ENCODE measurements at regions not wholly inside any gene's neighbourhood (a gene's known extent, or its start where the extent isn't known, plus 50 kb on each side); places are given as distances from the start of the nearest gene placed in this dataset.

GRCh38 chr9:23326597-23326996 is 499.4 kb downstream of the ELAVL2 start:
- Histone ChIP-seq H3K9me3 (ENCODE audit: control insufficient read depth, low read depth, low read length) (no peaks in the 10 kb centered on the region), H3K27ac (ENCODE audit: control insufficient read depth, insufficient read depth, low read length) (no peak overlapping the region), H3K27me3 (ENCODE audit: control insufficient read depth, extremely low read depth, insufficient read depth, low read length) (no peaks in the 10 kb centered on the region), H3K36me3 (ENCODE audit: control insufficient read depth in 2 of 2, extremely low read depth in 1 of 2, insufficient read depth in 2 of 2, low read length in 2 of 2) (no peaks in the 10 kb centered on the region), H3K79me2 (ENCODE audit: control insufficient read depth, insufficient read depth, low read length) (no peaks in the 10 kb centered on the region), H3K4me2 (ENCODE audit: control insufficient read depth, extremely low read depth, insufficient read depth, low read depth, low read length) (no peak overlapping the region), H3K9me1 (ENCODE audit: control insufficient read depth, extremely low read depth, insufficient read depth, low read length) (no peaks in the 10 kb centered on the region), H3K4me3 (ENCODE audit: control insufficient read depth in 2 of 3, extremely low read depth in 1 of 3, insufficient read depth in 2 of 3, low read depth in 1 of 3, low read length in 3 of 3) (no peak overlapping the region), H3K4me1 (ENCODE audit: control insufficient read depth, extremely low read depth, insufficient read depth, low read length) (no peaks in the 10 kb centered on the region), H4K20me1 (ENCODE audit: control insufficient read depth, extremely low read depth, insufficient read depth, low read length) (no peaks in the 10 kb centered on the region), H3K9ac (ENCODE audit: control insufficient read depth, extremely low read depth, insufficient read depth, low read length) (no peak overlapping the region), H2AFZ (ENCODE audit: control insufficient read depth, low read length) (no peak overlapping the region)
- DNase-seq (ENCODE audit: low read depth, low spot score): no peak
- dilution Hi-C loops (cut with MboI; ENCODE audit: extremely low pct_ligation_motif_present, low sequenced_read_pairs): no loop called here
- no peak for FAIRE-seq
- no peak for TF ChIP-seq CTCF (optimal IDR thresholded peaks at IDR 0.05 in 1 of 3, IDR thresholded peaks at IDR 0.05 in 1 of 3, conservative IDR thresholded peaks at IDR 0.05 in 1 of 3; ENCODE audit: extremely low read depth in 1 of 3, insufficient read depth in 2 of 3, low read length in 3 of 3)
- TF ChIP-seq EZH2 (IDR thresholded peaks at IDR 0.05; ENCODE audit: low read length): no peak

- no peaks in the 10 kb centered on the region for H3K36me3 ChIP-seq (ENCODE audit: control insufficient read depth in 2 of 2, extremely low read depth in 1 of 2, insufficient read depth in 2 of 2, low read length in 2 of 2)
- FAIRE-seq (no peak), DNase-seq (ENCODE audit: low read depth, low spot score) (no peak)
- no peak overlapping the region for H3K4me2 ChIP-seq (ENCODE audit: control insufficient read depth, extremely low read depth, insufficient read depth, low read depth, low read length)
- H4K20me1 ChIP-seq (ENCODE audit: control insufficient read depth, extremely low read depth, insufficient read depth, low read length): no peaks in the 10 kb centered on the region
- no peaks in the 10 kb centered on the region for H3K79me2 ChIP-seq (ENCODE audit: control insufficient read depth, insufficient read depth, low read length)
- no peak overlapping the region for H3K4me3 ChIP-seq (ENCODE audit: control insufficient read depth in 2 of 3, extremely low read depth in 1 of 3, insufficient read depth in 2 of 3, low read depth in 1 of 3, low read length in 3 of 3)
- H3K9ac ChIP-seq (ENCODE audit: control insufficient read depth, extremely low read depth, insufficient read depth, low read length): no peak overlapping the region
- no peaks in the 10 kb centered on the region for H3K4me1 ChIP-seq (ENCODE audit: control insufficient read depth, extremely low read depth, insufficient read depth, low read length)
- no peaks in the 10 kb centered on the region for H3K9me1 ChIP-seq (ENCODE audit: control insufficient read depth, extremely low read depth, insufficient read depth, low read length)
- no peak overlapping the region for H3K27ac ChIP-seq (ENCODE audit: control insufficient read depth, insufficient read depth, low read length)
- TF ChIP-seq EZH2 (IDR thresholded peaks at IDR 0.05; ENCODE audit: low read length): no peak
- TF ChIP-seq CTCF (optimal IDR thresholded peaks at IDR 0.05 in 1 of 3, IDR thresholded peaks at IDR 0.05 in 1 of 3, conservative IDR thresholded peaks at IDR 0.05 in 1 of 3; ENCODE audit: extremely low read depth in 1 of 3, insufficient read depth in 2 of 3, low read length in 3 of 3): no peak
- no peaks in the 10 kb centered on the region for H3K9me3 ChIP-seq (ENCODE audit: control insufficient read depth, low read depth, low read length)
- dilution Hi-C loops (cut with MboI; ENCODE audit: extremely low pct_ligation_motif_present, low sequenced_read_pairs): no loop called here
- no peaks in the 10 kb centered on the region for H3K27me3 ChIP-seq (ENCODE audit: control insufficient read depth, extremely low read depth, insufficient read depth, low read length)
- H2AFZ ChIP-seq (ENCODE audit: control insufficient read depth, low read length): no peak overlapping the region
These were observed 484.7 kb downstream of the ELAVL2 start for GRCh38 chr9:23341346-23341745.
